Brain pericyte (primary cell): ENCODE measurements at regions not wholly inside any gene's neighbourhood (a gene's known extent, or its start where the extent isn't known, plus 50 kb on each side); places are given as distances from the start of the nearest gene placed in this dataset.
"Not testable (repeated sequence)": the region's sequence is repeated elsewhere in the genome, so short reads cannot be mapped to it uniquely, and the experiment has no call there.

Experiments used
- DNase-seq: peaks from one replicate; pipeline ENCODE4 v3.0.0-alpha.2; 2012; ENCODE audit warnings: low read depth, low spot score

GRCh38 chr2:91497129-91498064, 2805.9 kb downstream of the RPIA start:
- DNase-seq = not testable (repeated sequence)

GRCh38 chr2:91498065-91498449, 2806.6 kb downstream of the RPIA start:
- DNase-seq = not testable (repeated sequence)

- not testable (repeated sequence) for DNase-seq
Measured at GRCh38 chr2:91498513-91499250, 2807.2 kb downstream of the RPIA start.

GRCh38 chr2:91499431-91500050, 2808.1 kb downstream of the RPIA start:
- not testable (repeated sequence) for DNase-seq

- DNase-seq = not testable (repeated sequence)
Measured at GRCh38 chr2:91500246-91500977, 2808.9 kb downstream of the RPIA start.

- DNase-seq = not testable (repeated sequence)
Measured at GRCh38 chr2:91500978-91501310, 2809.5 kb downstream of the RPIA start.

GRCh38 chr2:91501481-91502080, 2810.1 kb downstream of the RPIA start:
- DNase-seq = not testable (repeated sequence)

- not testable (repeated sequence) for DNase-seq
Measured at GRCh38 chr2:91503572-91503958, 2812.1 kb downstream of the RPIA start.

- not testable (repeated sequence) for DNase-seq
Measured at GRCh38 chr2:91503959-91504741, 2812.7 kb downstream of the RPIA start.

- not testable (repeated sequence) for DNase-seq
Measured at GRCh38 chr2:91508816-91509215, 2817.3 kb downstream of the RPIA start.

GRCh38 chr2:91509276-91509675, 2817.8 kb downstream of the RPIA start:
- DNase-seq = not testable (repeated sequence)

GRCh38 chr2:91511166-91511565, 2819.7 kb downstream of the RPIA start:
- not testable (repeated sequence) for DNase-seq

GRCh38 chr2:91515966-91516365, 2824.5 kb downstream of the RPIA start:
- not testable (repeated sequence) for DNase-seq

GRCh38 chr2:91516669-91517068, 2825.2 kb downstream of the RPIA start:
- not testable (repeated sequence) for DNase-seq

GRCh38 chr2:91517846-91518245, 2826.4 kb downstream of the RPIA start:
- not testable (repeated sequence) for DNase-seq

GRCh38 chr2:91518361-91518981, 2827.0 kb downstream of the RPIA start:
- DNase-seq = not testable (repeated sequence)

- DNase-seq = not testable (repeated sequence)
Measured at GRCh38 chr2:91519359-91519758, 2827.9 kb downstream of the RPIA start.

GRCh38 chr2:91519914-91520313, 2828.4 kb downstream of the RPIA start:
- DNase-seq = not testable (repeated sequence)

- DNase-seq = not testable (repeated sequence)
Measured at GRCh38 chr2:91520523-91520922, 2829.1 kb downstream of the RPIA start.
